ENCODE measurements at regions not wholly inside any gene's neighbourhood (a gene's known extent, or its start where the extent isn't known, plus 50 kb on each side); places are given as distances from the start of the nearest gene placed in this dataset.

DNA sequence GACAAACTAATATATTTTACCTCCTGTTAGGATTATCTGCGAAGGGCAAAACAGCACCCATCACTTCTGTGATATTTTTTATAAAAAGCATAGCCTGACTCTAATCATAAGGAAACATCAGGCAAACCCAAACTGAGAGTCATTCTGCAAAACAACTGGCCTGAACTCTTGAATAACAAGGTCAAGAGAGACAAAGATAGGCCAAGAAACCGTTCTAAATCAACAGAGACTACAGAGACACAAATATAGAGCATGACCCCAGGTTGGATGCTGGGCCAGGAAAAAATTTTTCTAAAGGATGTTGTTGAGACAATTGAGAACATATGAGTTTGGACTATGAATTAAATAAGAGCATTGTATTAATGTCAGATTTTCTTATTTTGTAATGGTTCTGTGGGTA lies 384.9 kb downstream of the NFIB start:
- TF ChIP-seq, protein P1, sequence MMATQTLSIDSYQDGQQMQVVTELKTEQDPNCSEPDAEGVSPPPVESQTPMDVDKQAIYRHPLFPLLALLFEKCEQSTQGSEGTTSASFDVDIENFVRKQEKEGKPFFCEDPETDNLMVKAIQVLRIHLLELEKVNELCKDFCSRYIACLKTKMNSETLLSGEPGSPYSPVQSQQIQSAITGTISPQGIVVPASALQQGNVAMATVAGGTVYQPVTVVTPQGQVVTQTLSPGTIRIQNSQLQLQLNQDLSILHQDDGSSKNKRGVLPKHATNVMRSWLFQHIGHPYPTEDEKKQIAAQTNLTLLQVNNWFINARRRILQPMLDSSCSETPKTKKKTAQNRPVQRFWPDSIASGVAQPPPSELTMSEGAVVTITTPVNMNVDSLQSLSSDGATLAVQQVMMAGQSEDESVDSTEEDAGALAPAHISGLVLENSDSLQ (IDR thresholded peaks at IDR 0.05): no peak
- TF ChIP-seq SUZ12 (IDR thresholded peaks at IDR 0.05): no peak
- TF ChIP-seq SP1 (IDR thresholded peaks at IDR 0.05): no peak
- TF ChIP-seq L3MBTL2 (conservative IDR thresholded peaks at IDR 0.05): no peak
- no peak for TF ChIP-seq BHLHE40 (IDR thresholded peaks at IDR 0.05; ENCODE audit: borderline replicate concordance)
- no peak for TF ChIP-seq TARDBP (IDR thresholded peaks at IDR 0.05)
- no peak for TF ChIP-seq NFRKB (IDR thresholded peaks at IDR 0.05)
- TF ChIP-seq ELF4 (IDR thresholded peaks at IDR 0.05): no peak
- no peak for TF ChIP-seq ARNT (IDR thresholded peaks at IDR 0.05)
- TF ChIP-seq CTBP1 (IDR thresholded peaks at IDR 0.05; ENCODE audit: borderline replicate concordance): no peak
- no peak for TF ChIP-seq ZNF384 (IDR thresholded peaks at IDR 0.05)
- TF ChIP-seq FOXA1 (IDR thresholded peaks at IDR 0.05): no peak
- no peak for TF ChIP-seq FOXK2 (IDR thresholded peaks at IDR 0.05)

Data from HEK293T (cell line).